Hematopoietic multipotent progenitor cell (in vitro differentiated cells): ENCODE measurements at regions not wholly inside any gene's neighbourhood (a gene's known extent, or its start where the extent isn't known, plus 50 kb on each side); places are given as distances from the start of the nearest gene placed in this dataset.
A peak's percentile ranks its signal among the peaks of the same experiment; 100 is the strongest.
"Not testable (repeated sequence)": the region's sequence is repeated elsewhere in the genome, so short reads cannot be mapped to it uniquely, and the experiment has no call there.

Experiments
- DNase-seq, 3 donors: peaks; one replicate each; pipeline ENCODE4 v3.0.0-alpha.2; 2011 to 2015; ENCODE audit warnings: low read depth in 2 of 3, low spot score in 2 of 3

- DNase-seq = no peak
Observed at GRCh38 chr20:40954521-40955165, 74.0 kb upstream of the TOP1 start.

GRCh38 chr20:40955326-40955725 is 73.3 kb upstream of the TOP1 start:
- DNase-seq = no peak

GRCh38 chr20:40955826-40956225 is 72.8 kb upstream of the TOP1 start:
- not testable (repeated sequence) for DNase-seq

GRCh38 chr20:40956542-40957264 is 71.9 kb upstream of the TOP1 start:
- peak in 1 of 3 donors; percentile 39 for DNase-seq

GRCh38 chr20:40957265-40957760 is 71.3 kb upstream of the TOP1 start:
- DNase-seq = no peak

GRCh38 chr20:40958598-40958997 is 70.0 kb upstream of the TOP1 start:
- DNase-seq = no peak

GRCh38 chr20:40959325-40960092 is 69.1 kb upstream of the TOP1 start:
- no peak for DNase-seq

GRCh38 chr20:40960101-40960500 is 68.5 kb upstream of the TOP1 start:
- no peak for DNase-seq

- no peak for DNase-seq
Observed at GRCh38 chr20:40960521-40960956, 68.1 kb upstream of the TOP1 start.

GRCh38 chr20:40961176-40961575 is 67.4 kb upstream of the TOP1 start:
- no peak for DNase-seq

GRCh38 chr20:40961686-40962640 is 66.7 kb upstream of the TOP1 start:
- peak in 2 of 3 donors; percentile 38 to 56 for DNase-seq

- peak; percentile 57 to 81 (median 60) for DNase-seq
Observed at GRCh38 chr20:40962733-40963504, 65.7 kb upstream of the TOP1 start.

GRCh38 chr20:40963505-40963845 is 65.1 kb upstream of the TOP1 start:
- no peak for DNase-seq

- no peak for DNase-seq
Observed at GRCh38 chr20:40965671-40966070, 63.0 kb upstream of the TOP1 start.

GRCh38 chr20:40966103-40966502 is 62.5 kb upstream of the TOP1 start:
- peak in 1 of 3 donors; percentile 33 for DNase-seq

GRCh38 chr20:40966516-40967185 is 62.0 kb upstream of the TOP1 start:
- DNase-seq = no peak

- DNase-seq = no peak
Observed at GRCh38 chr20:40967700-40968099, 60.9 kb upstream of the TOP1 start.

- peak; percentile 68 to 92 (median 80) for DNase-seq
Observed at GRCh38 chr20:40968816-40969562, 59.6 kb upstream of the TOP1 start.
